ENCODE measurements at regions not wholly inside any gene's neighbourhood (a gene's known extent, or its start where the extent isn't known, plus 50 kb on each side); places are given as distances from the start of the nearest gene placed in this dataset.

DNA sequence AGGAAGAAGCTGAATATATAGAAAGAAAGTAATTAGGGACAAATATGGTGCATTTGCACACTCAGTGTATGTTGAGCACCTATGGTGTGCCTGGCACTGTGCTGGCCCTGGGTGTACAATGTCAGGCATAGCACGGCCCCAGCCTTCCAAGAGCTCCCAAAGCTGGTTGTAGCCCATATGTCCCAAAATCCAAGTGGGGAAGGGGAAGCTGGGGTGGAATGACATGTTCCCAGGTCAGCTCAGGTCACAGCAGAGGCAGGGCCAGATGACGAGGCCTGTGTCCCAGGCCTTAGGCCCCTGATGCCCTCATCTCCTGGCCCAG is 170.0 kb downstream of the VEGFA start:
- dilution Hi-C loops (cut with MboI; ENCODE audit: extremely low pct_ligation_motif_present, low sequenced_read_pairs): no loop called here
- no peaks in the 10 kb centered on the region for H3K27me3 ChIP-seq (ENCODE audit: control insufficient read depth in 2 of 2, insufficient read depth in 2 of 2, low read length in 2 of 2)
- H3K9me3 ChIP-seq (replicated peaks; ENCODE audit: control insufficient read depth, insufficient read depth, low read length): no peaks in the 10 kb centered on the region
- intact Hi-C loops (cut with micrococcal nuclease): no loop called here
- no peak overlapping the region for H3K4me2 ChIP-seq (ENCODE audit: insufficient read depth, low read length)
- no peak overlapping the region for H2AFZ ChIP-seq (ENCODE audit: low read depth, low read length)
- no peak for DNase-seq (ENCODE audit: low read depth, low spot score)
- BruUV-seq (replicated peaks): no TSS peak
- no peaks in the 10 kb centered on the region for H3K79me2 ChIP-seq (ENCODE audit: control insufficient read depth, insufficient read depth, low read length)
- ChIA-PET POLR2A (interaction anchor here (0.6 kb wide), 1 partner anchor 337 kb away, joined by 6 read pairs; no protein-coding TSS in a partner anchor), CTCF (interaction anchor here (0.8 to 4.3 kb wide), 5 partner anchors 8 to 170 kb away, joined by 3 to 22 read pairs (median 3); no protein-coding TSS in a partner anchor)
- H3K27ac ChIP-seq (ENCODE audit: insufficient read depth, low read depth, low read length): no peak overlapping the region
- no peaks in the 10 kb centered on the region for H3K9me1 ChIP-seq (replicated peaks; ENCODE audit: control insufficient read depth, extremely low read depth, insufficient read depth, low read length)
- H3K36me3 ChIP-seq (ENCODE audit: control insufficient read depth in 2 of 2, extremely low read depth in 1 of 2, insufficient read depth in 2 of 2, low read length in 2 of 2): no peaks in the 10 kb centered on the region
- no peak overlapping the region for H3K9ac ChIP-seq (replicated peaks; ENCODE audit: extremely low read depth, insufficient read depth, low read length)
- H3K4me1 ChIP-seq (ENCODE audit: control insufficient read depth, extremely low read depth, insufficient read depth, low read length): no peaks in the 10 kb centered on the region
- H3K4me3 ChIP-seq (replicated peaks in 1 of 3; ENCODE audit: insufficient read depth in 1 of 3, low read depth in 1 of 3, low read length in 3 of 3): no peak overlapping the region
- no peaks in the 10 kb centered on the region for H4K20me1 ChIP-seq (replicated peaks; ENCODE audit: control insufficient read depth, extremely low read depth, insufficient read depth, low read length)
- FAIRE-seq: no peak
- TF ChIP-seq EZH2 (IDR thresholded peaks at IDR 0.05; ENCODE audit: borderline replicate concordance, low read depth, low read length, severe bottlenecking) (no peak), GATA2 (IDR thresholded peaks at IDR 0.05; ENCODE audit: insufficient read depth, insufficient read length, low read depth, low read length) (no peak), MAX (IDR thresholded peaks at IDR 0.05; ENCODE audit: insufficient read depth, insufficient read length) (no peak), POLR2A (IDR thresholded peaks at IDR 0.05; ENCODE audit: low read depth, low read length) (no peak), CTCF (IDR thresholded peaks at IDR 0.05; ENCODE audit: extremely low read depth in 1 of 2, insufficient read depth in 1 of 2, low read depth in 1 of 2, low read length in 2 of 2) (no peak), JUN (IDR thresholded peaks at IDR 0.05; ENCODE audit: borderline replicate concordance, insufficient read depth, insufficient read length, low read depth) (no peak), MYC (IDR thresholded peaks at IDR 0.05; ENCODE audit: low read depth, low read length) (no peak), FOS (IDR thresholded peaks at IDR 0.05; ENCODE audit: borderline replicate concordance, insufficient read depth, low read length) (no peak), POLR2AphosphoS5 (IDR thresholded peaks at IDR 0.05; ENCODE audit: insufficient read depth, low read depth, low read length) (no peak)

Data from endothelial cell of umbilical vein (primary cell).